HG03571 (cell line): ENCODE measurements at regions not wholly inside any gene's neighbourhood (a gene's known extent, or its start where the extent isn't known, plus 50 kb on each side); places are given as distances from the start of the nearest gene placed in this dataset.
"Not testable (repeated sequence)": the region's sequence is repeated elsewhere in the genome, so short reads cannot be mapped to it uniquely, and the experiment has no call there.

Experiments used
- ATAC-seq: cut with Tn5 transposase; IDR thresholded peaks from one replicate; pipeline ENCODE4 v1.9.1; 2021; ENCODE audit not compliant: unreplicated experiment

- no peak for ATAC-seq
Measured at GRCh38 chr7:68977385-68978055, 620.8 kb upstream of the AUTS2 start.

GRCh38 chr7:68978710-68979109 lies 619.6 kb upstream of the AUTS2 start:
- no peak for ATAC-seq

GRCh38 chr7:68980011-68980410 lies 618.3 kb upstream of the AUTS2 start:
- no peak for ATAC-seq

DNA sequence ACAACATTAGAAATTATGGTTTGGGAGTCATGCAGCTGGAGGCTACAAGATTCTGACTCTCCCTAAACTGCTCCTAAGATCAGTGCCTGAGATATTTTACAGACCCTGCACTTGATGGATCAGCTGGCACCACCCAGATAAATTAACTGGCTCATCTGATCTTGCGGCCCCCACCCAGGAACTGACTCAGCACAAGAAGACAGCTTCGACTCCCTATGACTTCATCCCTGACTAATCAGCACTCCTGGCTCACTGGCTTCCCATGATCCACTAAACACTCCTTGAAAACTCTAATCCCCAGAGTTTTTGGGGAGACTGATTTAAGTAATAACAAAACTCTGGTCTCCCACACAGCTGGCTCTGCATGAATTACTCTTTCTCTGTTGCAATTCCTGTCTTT lies 617.8 kb upstream of the AUTS2 start:
- ATAC-seq, result not testable (repeated sequence)

- no peak for ATAC-seq
Measured at GRCh38 chr7:68984306-68984705, 614.0 kb upstream of the AUTS2 start.

DNA sequence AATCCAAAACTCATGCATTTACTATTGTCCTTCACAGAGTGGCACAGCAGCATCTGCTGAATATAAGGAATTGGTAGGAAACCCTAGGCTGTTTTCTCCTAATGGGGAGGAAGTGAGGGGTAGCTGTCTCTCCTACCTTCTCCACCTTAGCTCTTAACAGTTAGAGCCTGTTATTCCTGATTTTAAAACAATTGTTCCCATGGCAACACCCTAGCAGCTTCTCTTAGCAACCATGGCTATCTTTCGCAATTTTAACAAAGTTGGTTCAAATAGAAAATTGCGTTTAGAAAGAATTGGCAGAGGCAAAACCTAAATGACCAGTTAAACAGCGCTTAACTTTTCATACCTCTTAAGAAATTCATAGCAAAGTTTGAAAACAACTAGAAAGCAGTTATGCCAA lies 603.4 kb upstream of the AUTS2 start:
- no peak for ATAC-seq

DNA sequence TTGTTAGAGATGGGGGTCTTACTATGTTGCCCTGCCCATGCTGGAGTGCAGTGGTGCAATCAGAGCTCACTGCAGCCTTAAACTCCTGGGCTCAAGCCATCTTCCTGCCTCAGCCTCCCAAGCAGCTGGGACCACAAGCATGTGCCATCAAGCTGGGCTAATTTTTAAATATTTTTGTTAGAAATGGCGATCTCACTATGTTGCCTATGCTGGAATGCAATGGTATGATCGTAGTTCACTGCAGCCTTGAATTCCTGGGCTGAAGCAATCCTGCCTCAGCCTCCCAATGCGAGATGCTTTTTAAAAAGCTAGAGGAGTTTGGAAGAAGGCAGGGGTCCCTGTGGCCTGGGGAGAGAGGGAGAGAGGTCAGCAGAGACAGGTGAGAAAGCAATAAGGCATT lies 600.1 kb upstream of the AUTS2 start:
- ATAC-seq, result no peak

GRCh38 chr7:69002416-69002815 lies 595.9 kb upstream of the AUTS2 start:
- no peak for ATAC-seq

DNA sequence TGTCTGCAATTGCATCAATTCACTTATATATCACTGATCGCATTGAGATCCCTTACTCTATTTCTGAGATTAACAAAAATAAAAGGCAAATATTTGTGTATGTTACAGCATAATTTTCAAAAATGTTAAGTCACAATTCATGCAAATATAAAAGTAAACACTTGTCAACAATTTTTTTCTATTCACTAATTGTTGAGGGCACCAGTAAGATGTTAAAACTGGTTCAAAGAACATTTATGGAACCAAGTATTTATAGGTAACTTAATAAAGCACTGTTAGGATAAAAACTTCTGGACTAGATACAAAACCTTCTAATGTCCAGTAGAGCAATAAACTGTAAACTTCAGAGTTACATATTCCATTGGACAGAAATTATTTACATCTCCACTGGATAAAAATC lies 586.1 kb upstream of the AUTS2 start:
- ATAC-seq, result no peak

GRCh38 chr7:69017208-69017607 lies 581.1 kb upstream of the AUTS2 start:
- ATAC-seq, result no peak

DNA sequence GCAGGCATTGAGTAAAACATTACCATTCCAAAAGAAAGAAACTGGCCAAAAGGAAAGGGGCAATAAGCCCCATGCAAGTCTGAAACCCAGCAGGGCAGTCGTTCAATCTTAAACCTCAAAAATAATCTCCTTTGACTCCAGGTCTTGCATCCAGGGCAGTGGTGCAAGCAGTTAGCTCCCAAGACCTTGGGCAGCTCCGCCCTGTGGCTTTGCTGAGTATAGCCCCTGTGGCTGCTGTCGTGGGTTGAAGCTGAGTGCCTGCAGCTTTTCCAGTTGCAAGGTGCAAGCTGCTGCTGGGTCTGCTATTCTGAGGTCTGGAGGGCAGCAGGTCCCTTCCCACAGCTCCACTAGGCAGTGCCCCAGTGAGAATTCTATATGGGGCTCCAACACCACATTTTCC lies 580.1 kb upstream of the AUTS2 start:
- no peak for ATAC-seq

DNA sequence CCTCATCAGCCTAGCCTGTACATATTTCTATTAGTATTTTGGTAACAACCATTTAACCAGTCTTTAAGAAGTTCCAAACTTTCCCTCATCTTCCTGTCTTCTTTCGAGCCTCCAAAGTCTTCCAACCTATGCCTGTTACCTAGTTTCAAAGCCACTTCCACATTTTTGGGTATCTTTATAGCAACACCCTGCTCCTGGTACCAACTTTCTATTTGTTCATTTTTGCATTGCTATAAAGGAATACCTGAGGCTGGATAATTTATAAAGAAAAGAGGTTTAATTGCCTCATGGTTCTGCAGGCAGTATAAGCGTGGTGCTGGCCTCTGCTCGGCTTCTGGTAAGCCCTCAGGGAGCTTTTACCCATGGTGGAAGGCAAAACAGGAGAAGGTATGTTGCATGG lies 578.8 kb upstream of the AUTS2 start:
- no peak for ATAC-seq

- ATAC-seq, result no peak
Measured at GRCh38 chr7:69020536-69020935, 577.7 kb upstream of the AUTS2 start.

GRCh38 chr7:69025249-69025648 lies 573.0 kb upstream of the AUTS2 start:
- no peak for ATAC-seq

- ATAC-seq, result no peak
Measured at GRCh38 chr7:69032848-69033247, 565.4 kb upstream of the AUTS2 start.

DNA sequence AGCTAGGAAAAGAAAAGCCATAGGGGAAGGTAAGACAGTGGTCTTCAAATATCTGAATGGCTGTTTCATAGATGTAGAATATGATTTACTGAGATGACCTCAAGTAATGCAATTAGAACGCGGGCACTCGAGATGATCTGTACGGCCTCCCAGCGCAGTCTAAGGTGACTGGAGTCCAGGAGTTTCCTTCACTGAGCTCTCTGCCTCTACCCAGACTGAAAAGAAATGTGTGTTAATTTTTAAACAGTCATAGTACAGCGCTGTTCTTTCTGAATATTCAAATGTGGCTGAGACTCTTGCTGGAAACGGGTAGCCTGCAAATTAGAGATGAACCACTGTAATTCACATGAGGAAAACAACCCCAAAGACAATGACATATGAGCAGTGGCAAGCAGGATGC lies 562.4 kb upstream of the AUTS2 start:
- ATAC-seq, result no peak

GRCh38 chr7:69036301-69036700 lies 562.0 kb upstream of the AUTS2 start:
- no peak for ATAC-seq

DNA sequence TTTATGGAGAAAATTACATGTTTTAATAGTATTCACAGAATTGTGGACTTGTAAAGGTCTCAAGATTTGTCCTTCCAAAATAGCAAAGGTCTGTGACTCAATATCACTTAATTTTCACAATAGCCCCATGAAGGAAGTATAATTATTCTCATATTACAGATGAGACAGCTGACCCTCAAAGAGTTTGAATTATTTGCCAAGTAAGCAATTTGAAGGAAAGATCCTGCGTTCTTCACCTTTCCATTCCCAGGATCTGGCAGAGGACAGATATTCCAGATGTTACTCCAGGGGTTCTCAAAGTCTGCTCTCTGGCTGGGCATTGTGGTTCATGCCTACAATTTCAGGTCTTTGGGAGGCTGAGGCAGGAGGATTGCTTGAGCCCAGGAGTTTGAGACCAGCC lies 559.4 kb upstream of the AUTS2 start:
- ATAC-seq, result no peak

DNA sequence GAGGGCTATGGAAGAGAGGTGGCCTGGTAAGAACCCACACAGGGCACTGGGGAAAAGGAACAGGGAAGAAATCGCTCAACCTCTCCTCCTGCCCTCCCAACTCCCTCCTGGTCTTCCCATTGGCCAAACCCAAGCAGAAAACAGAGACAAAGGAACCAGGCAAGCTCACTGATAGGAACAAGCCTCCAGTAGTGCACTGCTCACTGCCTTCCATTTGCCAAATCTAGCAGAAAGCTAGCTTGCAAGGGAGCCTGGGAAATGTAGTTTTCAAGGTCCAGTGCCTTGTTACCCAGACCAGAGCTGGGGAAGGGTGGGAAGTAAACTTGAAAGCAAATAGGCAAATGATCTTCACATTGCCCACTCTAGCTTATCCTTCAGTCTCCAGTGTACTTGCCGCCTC lies 556.1 kb upstream of the AUTS2 start:
- ATAC-seq, result no peak

DNA sequence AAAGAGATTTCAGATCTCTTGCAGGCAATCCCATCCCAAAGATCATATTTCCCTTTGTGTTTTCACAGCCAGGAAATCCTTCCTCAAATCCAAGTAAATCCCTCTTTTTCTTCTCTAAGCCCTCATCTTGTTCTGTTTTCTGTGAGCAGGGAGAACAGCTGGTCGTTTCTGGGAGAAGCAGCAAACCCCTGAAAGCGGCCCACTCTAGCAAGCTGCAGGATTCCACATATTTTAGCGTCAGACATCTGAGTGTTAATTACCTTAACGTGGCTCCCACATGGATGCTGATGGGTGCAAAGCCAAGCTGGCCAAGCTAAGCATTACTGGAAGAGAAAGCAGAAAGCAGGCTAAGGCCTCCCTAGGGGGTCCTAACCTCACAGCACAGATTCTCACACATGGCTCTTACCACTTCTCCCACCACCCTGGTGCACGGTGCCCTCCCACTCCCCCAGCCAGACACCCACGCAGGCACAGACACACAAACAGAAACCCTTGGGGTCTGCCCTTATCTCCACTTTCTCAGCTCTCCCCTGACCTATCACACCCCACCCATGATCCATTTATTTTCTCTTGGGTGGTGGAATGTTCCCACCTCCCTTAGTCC lies 551.0 kb upstream of the AUTS2 start:
- ATAC-seq, result no peak

DNA sequence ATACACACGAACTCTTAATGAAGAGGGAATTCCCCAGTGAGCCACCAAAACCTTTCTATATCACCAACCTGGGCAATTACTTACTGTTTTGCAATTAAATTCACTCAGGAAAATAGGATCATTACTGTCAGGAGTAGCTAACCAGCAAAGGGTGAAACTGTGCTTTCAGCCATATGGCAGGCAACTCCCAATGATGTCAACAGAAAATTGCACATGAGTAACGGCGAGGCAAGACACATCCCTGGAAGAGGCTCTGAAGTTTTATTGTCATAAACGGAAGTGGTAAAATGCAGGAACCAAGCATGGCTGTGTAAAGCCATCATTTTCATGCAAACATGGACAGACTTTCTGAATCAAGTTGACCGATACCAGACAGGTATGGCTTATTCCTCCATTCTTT lies 548.9 kb upstream of the AUTS2 start:
- ATAC-seq, result no peak

- no peak for ATAC-seq
Measured at GRCh38 chr7:69052447-69052846, 545.8 kb upstream of the AUTS2 start.

- no peak for ATAC-seq
Measured at GRCh38 chr7:69060516-69060915, 537.8 kb upstream of the AUTS2 start.
